Brain microvascular endothelial cell (primary cell): ENCODE measurements at regions not wholly inside any gene's neighbourhood (a gene's known extent, or its start where the extent isn't known, plus 50 kb on each side); places are given as distances from the start of the nearest gene placed in this dataset.

ENCODE experiments used
- DNase-seq: peaks from one replicate; pipeline ENCODE4 v3.0.0-alpha.2; 2020
- H3K27ac ChIP-seq: fragments of 250-450 bp; sonication (Bioruptor Pico); 2 replicates; pipeline ENCODE4 v1.5.1; 2020; ENCODE audit warnings: mild to moderate bottlenecking, moderate library complexity
- H3K27me3 ChIP-seq: fragments of 250-450 bp; sonication (Bioruptor Pico); replicated peaks from 2 replicates; pipeline ENCODE4 v1.5.1; 2020; ENCODE audit warnings: mild to moderate bottlenecking
- H3K36me3 ChIP-seq: fragments of 250-450 bp; sonication (Bioruptor Pico); replicated peaks from 2 replicates; pipeline ENCODE4 v1.5.1; 2020; ENCODE audit warnings: mild to moderate bottlenecking
- H3K4me3 ChIP-seq: 2 replicates; pipeline ENCODE4 v1.5.1; 2011; ENCODE audit warnings: low read depth, mild to moderate bottlenecking, control low read depth, low read length, moderate library complexity
- CTCF ChIP-seq: IDR thresholded peaks from 2 replicates; pipeline ENCODE4 v1.5.1; 2011; ENCODE audit warnings: low read depth, mild to moderate bottlenecking, moderate library complexity, low read length, control low read depth, inconsistent platforms; ENCODE audit errors: missing control alignments
- in situ Hi-C: cut with HindIII; loops from 2 replicates; pipeline ENCODE4 v1.10.0; 2017; ENCODE audit warnings: low sequenced_read_pairs, low pct_ligation_motif_present

GRCh38 chr14:30292541-30292940 lies 266.4 kb upstream of the G2E3 start:
- in situ Hi-C loops, result no loop called here
- Histone ChIP-seq H3K27me3 (no peaks in the 10 kb centered on the region), H3K36me3 (no peaks in the 10 kb centered on the region), H3K4me3 (no peak overlapping the region), H3K27ac (no peak overlapping the region)
- DNase-seq, result no peak
- no peak for TF ChIP-seq CTCF

- TF ChIP-seq CTCF, result no peak
- Histone ChIP-seq H3K36me3 (no peaks in the 10 kb centered on the region), H3K4me3 (no peak overlapping the region), H3K27me3 (no peaks in the 10 kb centered on the region), H3K27ac (no peak overlapping the region)
- in situ Hi-C loops, result no loop called here
- DNase-seq, result no peak
These were observed 263.0 kb upstream of the G2E3 start for GRCh38 chr14:30295980-30296379.

- H3K27me3 ChIP-seq, result no peaks in the 10 kb centered on the region
- TF ChIP-seq CTCF, result no peak
- H3K4me3 ChIP-seq, result no peak overlapping the region
- H3K36me3 ChIP-seq, result no peaks in the 10 kb centered on the region
- DNase-seq, result no peak
- in situ Hi-C loops, result no loop called here
- no peak overlapping the region for H3K27ac ChIP-seq
These were observed 262.0 kb upstream of the G2E3 start for GRCh38 chr14:30296931-30297405.

DNA sequence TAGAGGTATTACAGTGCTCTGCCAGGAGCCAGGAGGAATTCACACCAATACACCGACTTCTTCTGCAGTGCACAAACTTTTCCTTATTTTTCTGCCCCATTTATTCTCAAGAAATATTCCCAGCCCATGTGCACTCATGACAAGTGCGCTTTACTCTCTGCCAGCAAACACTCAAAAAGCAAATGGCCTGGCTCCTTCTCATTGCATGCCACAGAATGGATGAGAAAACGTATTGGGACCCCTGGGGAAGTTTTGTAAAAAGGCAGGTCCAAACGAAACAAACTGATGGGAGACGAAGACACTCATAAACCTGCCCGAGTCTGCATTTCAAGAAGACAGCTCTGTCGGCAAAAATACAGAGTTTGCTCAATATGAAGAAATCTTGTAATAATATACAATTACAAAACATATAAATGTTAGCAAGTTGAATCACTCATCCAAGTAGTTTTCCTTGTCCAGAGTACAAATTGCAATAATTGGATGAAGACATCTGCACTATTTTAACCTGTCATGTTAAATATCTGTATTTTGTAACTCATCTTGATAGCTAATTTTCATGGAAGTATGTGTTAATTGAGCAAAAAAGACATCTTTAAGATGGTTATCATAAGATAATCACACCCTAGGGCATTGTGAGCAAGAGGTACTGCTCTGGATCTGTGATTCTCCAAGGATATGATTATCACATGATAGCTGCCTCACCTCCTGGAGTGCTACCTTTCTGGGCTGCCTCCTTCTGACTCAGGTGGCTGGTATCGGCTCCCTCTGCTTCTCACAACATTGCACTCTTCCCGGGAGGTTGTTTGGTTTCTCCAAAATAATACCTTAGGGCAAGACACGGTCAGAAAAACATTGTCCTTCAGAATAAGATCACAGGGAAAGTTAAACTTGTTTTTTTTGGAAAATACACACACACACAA lies 260.8 kb upstream of the G2E3 start:
- DNase-seq, result no peak
- Histone ChIP-seq H3K36me3 (no peaks in the 10 kb centered on the region), H3K4me3 (no peak overlapping the region), H3K27me3 (no peaks in the 10 kb centered on the region), H3K27ac (no peak overlapping the region)
- no peak for TF ChIP-seq CTCF
- in situ Hi-C loops, result no loop called here

GRCh38 chr14:30299915-30300314 lies 259.0 kb upstream of the G2E3 start:
- H3K27me3 ChIP-seq, result no peaks in the 10 kb centered on the region
- H3K36me3 ChIP-seq, result no peaks in the 10 kb centered on the region
- in situ Hi-C loops, result no loop called here
- no peak overlapping the region for H3K4me3 ChIP-seq
- DNase-seq, result no peak
- no peak overlapping the region for H3K27ac ChIP-seq
- TF ChIP-seq CTCF, result no peak

GRCh38 chr14:30303350-30303749 lies 255.6 kb upstream of the G2E3 start:
- Histone ChIP-seq H3K27ac (no peak overlapping the region), H3K27me3 (no peaks in the 10 kb centered on the region), H3K36me3 (no peaks in the 10 kb centered on the region), H3K4me3 (no peak overlapping the region)
- TF ChIP-seq CTCF, result no peak
- DNase-seq, result no peak
- in situ Hi-C loops, result no loop called here
